ENCODE measurements at regions not wholly inside any gene's neighbourhood (a gene's known extent, or its start where the extent isn't known, plus 50 kb on each side); places are given as distances from the start of the nearest gene placed in this dataset.

GRCh38 chr5:93675460-93676450, 65.6 kb downstream of the POU5F2 start:
- no peak overlapping the region for H2AK9ac ChIP-seq (replicated peaks; ENCODE audit: low read depth, low read length, poor library complexity)
- ATAC-seq (ENCODE audit: low read depth) (peak; percentile 45), DNase-seq (peak; percentile 49)
- no peak overlapping the region for H4K91ac ChIP-seq (ENCODE audit: insufficient read depth, low read depth, low read length)
- peak overlapping the region; percentile 35 for H3K4me2 ChIP-seq (ENCODE audit: low read depth, low read length)
- H3K9ac ChIP-seq (ENCODE audit: low read depth, low read length) = no peak overlapping the region
- no CpG with 5 or more reads among the region's 1 CpG for WGBS, 2 experiments (ENCODE audit: extremely low coverage in 2 of 2, insufficient read length in 1 of 2)
- no peak overlapping the region for H2BK20ac ChIP-seq (ENCODE audit: low read depth, low read length)
- H3K27me3 ChIP-seq (ENCODE audit: control insufficient read depth, insufficient read depth, low read length) = no peaks in the 10 kb centered on the region
- H4K5ac ChIP-seq (ENCODE audit: low read depth, low read length) = no peak overlapping the region
- in situ Hi-C loops (cut with MboI; ENCODE audit: low sequenced_read_pairs) (no loop called here), dilution Hi-C loops (cut with HindIII; ENCODE audit: low sequenced_read_pairs, unreplicated experiment) (no loop called here), intact Hi-C loops (cut with micrococcal nuclease) (loop anchor here (5.0 kb wide), 1 partner anchor 53 kb away; no protein-coding TSS in a partner anchor)
- H4K20me1 ChIP-seq (ENCODE audit: insufficient read depth, low read length) = peaks cover 3% of the 10 kb centered on the region; the same call in 1 of the 2 replicates
- no peak overlapping the region for H2BK5ac ChIP-seq (ENCODE audit: low read depth, low read length, poor library complexity, severe bottlenecking)
- H3K4me3 ChIP-seq (ENCODE audit: insufficient read depth, low read depth, low read length) = no peak overlapping the region
- peaks cover 10% of the 10 kb centered on the region for H3K4me1 ChIP-seq (ENCODE audit: control insufficient read depth, insufficient read depth, low read length)
- no peak overlapping the region for H2AK5ac ChIP-seq (ENCODE audit: low read depth, low read length)
- no peak overlapping the region for H3K4ac ChIP-seq (ENCODE audit: low read depth, low read length)
- H3K14ac ChIP-seq (replicated peaks; ENCODE audit: low read depth, low read length) = no peak overlapping the region
- H4K8ac ChIP-seq (ENCODE audit: low read depth in 2 of 2, low read length in 2 of 2) = no peak overlapping the region
- no TSS peak for BruUV-seq (replicated peaks)
- H3K9me1 ChIP-seq (ENCODE audit: insufficient read depth, low read length) = peaks cover 2% of the 10 kb centered on the region; the same call in 1 of the 2 replicates
- H3K18ac ChIP-seq (ENCODE audit: low read depth, low read length) = no peak overlapping the region
- H3K79me1 ChIP-seq (ENCODE audit: low read depth in 1 of 2, low read length in 2 of 2) = no peaks in the 10 kb centered on the region; a peak in 1 of 4 replicates
- ChIA-PET CTCF (no interaction called here), POLR2A (ENCODE audit: unreplicated experiment) (no interaction called here)
- H3K9me3 ChIP-seq (ENCODE audit: control insufficient read depth, insufficient read depth, low read length) = no peaks in the 10 kb centered on the region
- H3K36me3 ChIP-seq (ENCODE audit: control insufficient read depth, insufficient read depth, low read length) = no peaks in the 10 kb centered on the region
- H3K23ac ChIP-seq (ENCODE audit: low read depth, low read length) = no peak overlapping the region
- no peak overlapping the region for H2BK120ac ChIP-seq (ENCODE audit: low read depth, low read length)
- TF ChIP-seq RAD21 (IDR thresholded peaks at IDR 0.05; ENCODE audit: low read length) (no peak), SMC3 (IDR thresholded peaks at IDR 0.05; ENCODE audit: low read depth, low read length) (no peak), MXI1 (IDR thresholded peaks at IDR 0.05; ENCODE audit: borderline replicate concordance, low read depth, low read length) (no peak), POLR2A (IDR thresholded peaks at IDR 0.05; ENCODE audit: low read depth, low read length) (no peak), CEBPB (IDR thresholded peaks at IDR 0.05; ENCODE audit: low read depth, low read length) (no peak)
- H2BK15ac ChIP-seq (ENCODE audit: low read depth, low read length) = no peak overlapping the region
- H3K56ac ChIP-seq (ENCODE audit: extremely low read depth, insufficient read depth, low read length) = no peak overlapping the region
- no peak overlapping the region for H2AFZ ChIP-seq (replicated peaks; ENCODE audit: low read length, poor library complexity)
- no peak overlapping the region for H3K27ac ChIP-seq (ENCODE audit: insufficient read depth, low read length)
